HG02973 (cell line): ENCODE measurements at regions not wholly inside any gene's neighbourhood (a gene's known extent, or its start where the extent isn't known, plus 50 kb on each side); places are given as distances from the start of the nearest gene placed in this dataset.
A peak's percentile ranks its signal among the peaks of the same experiment; 100 is the strongest.

Experiments used
- ATAC-seq: cut with Tn5 transposase; IDR thresholded peaks from one replicate; pipeline ENCODE4 v1.9.1; 2021; ENCODE audit warnings: moderate library complexity; ENCODE audit not compliant: unreplicated experiment

DNA sequence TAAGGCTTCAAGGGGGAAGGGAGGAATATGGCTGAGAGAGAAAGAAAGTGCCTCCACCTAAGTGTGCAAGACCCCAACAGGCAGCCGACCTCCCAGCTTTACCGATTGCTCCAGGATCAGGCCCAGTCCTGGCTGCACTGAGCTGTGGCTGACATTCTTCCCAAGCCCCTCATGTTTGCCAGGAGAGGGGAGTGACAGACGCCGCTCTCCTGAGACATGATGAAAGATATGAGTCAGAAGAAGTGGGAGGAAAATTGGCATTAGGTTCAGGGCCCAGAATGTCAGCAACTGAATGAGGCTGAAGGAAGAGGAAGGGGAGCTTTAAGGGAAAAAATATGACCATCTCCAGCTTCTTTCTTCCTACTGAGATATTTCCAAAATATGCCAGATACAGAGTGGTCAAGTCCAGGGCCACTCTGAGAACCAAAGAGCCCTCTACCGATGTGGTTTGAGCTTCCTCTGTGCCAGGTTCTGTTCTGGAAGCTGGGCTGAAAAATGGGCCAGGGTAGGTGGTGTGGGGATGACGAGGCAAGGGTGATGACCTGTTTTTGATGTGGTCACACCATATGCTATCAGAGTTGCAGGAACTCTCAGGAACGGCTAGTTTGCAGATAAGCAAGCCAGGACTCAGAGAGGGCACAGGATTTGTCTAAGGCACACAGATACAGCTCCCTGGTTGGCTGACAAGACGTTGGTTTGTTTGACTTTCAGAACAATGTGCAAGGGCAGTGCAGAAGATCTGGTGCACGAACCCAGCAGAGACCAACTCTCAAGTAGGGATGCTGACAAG lies 176.7 kb downstream of the SOX9 start:
- no peak for ATAC-seq

DNA sequence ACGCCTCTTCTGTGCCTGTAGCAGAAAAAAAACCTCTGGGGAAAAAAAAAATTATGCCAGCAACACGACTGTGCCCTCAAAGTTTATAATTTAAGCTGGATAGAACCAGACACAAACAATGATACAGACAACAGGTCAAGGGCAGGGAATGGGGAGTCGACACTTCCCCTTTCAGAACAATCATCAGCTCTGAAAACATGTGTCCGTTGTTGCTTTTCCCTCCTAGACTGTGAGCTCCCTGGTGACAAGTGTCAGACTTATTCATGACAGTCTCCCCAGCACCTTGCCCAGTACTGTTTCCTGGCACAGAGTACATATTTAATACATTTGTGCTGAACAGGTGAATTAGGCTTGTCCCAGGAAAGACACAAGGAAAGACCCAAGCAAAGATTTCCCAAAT lies 178.3 kb downstream of the SOX9 start:
- ATAC-seq: no peak

DNA sequence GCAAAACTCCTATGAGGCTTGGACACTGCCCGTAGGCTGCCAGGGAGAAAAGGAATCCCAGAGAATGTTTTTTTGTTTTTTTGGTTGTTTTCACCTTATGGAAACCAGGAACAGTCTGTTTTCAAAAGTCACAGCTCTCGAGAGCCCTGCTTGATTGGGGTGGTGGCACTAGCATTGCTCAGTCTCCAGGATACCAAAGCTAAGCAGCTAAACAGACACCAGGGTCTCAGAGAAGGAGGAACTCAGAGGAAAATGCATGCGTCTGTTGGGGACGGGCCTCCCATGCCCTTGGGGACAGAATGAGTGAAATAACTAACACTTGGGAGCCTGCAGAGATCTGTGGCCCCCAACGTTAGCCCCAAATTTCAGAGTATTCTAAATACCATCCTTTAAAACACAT lies 178.8 kb downstream of the SOX9 start:
- ATAC-seq: no peak

DNA sequence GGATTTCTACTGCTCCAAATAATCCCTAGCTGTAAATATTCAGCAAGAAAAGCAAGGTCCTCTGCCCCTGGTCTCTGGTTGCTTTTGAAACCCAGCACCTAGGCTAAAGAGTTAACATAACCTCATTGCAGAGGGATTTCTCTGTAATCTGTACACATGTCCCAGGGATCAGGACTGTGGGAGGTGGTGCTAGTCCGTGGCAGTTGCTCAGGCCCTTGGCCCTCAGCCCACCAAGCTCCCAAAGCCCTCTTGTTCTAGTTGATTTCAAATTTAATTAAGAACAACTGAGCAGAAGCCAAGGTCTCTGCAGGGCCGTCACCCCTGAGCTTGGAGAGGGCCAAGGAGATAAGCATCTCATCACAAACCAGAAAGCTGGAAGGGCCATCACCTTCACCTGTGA lies 181.1 kb downstream of the SOX9 start:
- ATAC-seq: no peak

DNA sequence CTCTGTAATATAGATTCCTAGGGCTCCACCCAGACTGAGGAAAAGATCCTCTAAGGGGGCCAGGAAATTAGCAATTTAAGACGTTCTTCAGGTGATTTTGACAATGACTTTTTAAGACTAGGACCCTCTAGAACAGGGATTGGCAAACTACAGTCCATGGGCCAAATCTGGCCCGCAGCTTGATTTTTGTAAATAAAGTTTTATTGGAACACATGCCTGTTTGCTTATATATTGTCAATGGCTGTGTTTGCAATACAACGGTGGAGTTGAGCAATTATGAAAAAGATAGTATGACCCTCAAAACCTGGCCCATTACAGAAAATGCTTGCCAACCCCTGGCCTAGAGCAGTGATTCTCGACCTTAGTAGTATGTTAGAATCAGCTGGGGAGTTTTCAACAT lies 181.9 kb downstream of the SOX9 start:
- no peak for ATAC-seq

DNA sequence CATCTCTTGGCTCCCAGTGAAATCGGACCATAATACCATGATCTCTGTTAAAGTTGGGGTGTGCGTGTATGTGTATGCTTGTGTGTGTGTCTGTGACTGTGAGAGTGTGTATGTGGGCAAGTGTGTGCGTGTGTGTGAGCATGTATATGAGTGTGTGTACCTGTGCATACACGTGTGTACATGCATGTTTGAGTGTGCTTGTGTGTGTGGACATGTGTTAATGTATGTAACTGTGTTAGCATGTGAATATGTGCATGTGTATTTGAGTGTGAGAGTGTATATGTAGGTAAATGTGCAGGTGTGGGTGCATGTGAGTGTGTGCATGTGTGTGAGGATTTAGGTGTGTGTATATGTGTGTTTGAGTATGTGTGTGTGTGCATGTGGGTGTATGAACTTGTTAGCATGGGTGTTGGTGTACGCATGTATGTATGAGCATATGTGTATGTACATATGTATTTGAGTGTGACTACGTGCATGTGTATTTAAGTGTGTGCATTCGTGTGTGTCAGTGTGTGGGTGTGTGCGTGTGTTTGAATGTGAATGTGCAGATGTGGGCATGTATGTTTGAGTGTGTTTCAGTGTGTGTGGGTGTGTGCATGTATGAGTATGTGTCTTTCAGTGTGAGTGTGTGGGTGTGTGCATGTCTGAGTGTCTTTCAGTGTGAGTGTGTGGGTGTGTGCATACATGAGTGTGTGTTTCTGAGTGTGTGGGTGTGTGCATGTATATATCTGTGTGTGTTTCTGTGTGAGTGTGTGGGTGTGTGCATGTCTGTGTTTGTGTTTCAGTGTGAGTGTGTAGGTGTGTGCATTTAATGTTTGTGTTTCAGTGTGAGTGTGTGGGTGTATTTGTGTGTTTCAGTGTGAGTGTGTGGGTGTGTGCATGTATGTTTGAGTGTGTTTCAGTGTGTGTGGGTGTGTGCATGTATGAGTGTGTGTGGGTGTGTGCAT lies 183.2 kb downstream of the SOX9 start:
- ATAC-seq: no peak

DNA sequence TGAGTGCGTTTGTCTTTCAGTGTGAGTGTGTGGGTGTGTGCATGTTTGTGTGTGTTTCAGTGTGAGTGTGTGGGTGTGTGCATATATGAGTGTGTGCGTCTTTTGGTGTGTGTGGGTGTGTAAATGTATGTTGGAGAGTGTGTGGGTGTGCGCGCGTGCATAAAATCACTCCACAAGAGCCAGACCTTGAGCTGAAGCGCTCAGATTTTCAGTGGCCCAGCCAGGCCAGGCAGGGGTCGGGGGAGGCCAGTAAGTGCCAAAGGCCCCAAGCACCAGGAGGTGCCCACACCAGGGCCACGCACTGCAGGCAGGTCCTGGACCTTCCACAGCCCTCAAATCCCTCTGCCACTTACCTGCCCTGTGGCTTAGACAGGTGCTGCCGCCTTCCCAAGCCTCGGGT lies 184.0 kb downstream of the SOX9 start:
- ATAC-seq: no peak

DNA sequence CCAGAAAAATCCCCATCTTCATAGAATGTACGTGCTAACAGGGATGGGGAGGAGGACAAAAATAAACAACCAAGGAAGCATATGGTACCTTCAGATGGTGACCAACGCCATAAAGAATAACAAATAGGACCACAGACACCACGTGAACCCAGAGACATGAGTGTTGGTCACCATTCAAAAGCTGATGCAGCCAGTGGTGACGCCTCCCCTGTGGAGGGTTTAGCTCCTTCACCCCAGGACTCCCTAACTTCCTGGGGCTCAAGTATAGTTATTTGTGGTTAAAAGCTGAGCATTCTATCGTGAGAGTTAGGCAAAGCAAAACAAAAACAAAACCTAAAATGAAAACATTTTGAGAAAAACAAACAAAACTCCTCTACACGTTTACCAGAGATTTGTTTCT lies 184.7 kb downstream of the SOX9 start:
- no peak for ATAC-seq

DNA sequence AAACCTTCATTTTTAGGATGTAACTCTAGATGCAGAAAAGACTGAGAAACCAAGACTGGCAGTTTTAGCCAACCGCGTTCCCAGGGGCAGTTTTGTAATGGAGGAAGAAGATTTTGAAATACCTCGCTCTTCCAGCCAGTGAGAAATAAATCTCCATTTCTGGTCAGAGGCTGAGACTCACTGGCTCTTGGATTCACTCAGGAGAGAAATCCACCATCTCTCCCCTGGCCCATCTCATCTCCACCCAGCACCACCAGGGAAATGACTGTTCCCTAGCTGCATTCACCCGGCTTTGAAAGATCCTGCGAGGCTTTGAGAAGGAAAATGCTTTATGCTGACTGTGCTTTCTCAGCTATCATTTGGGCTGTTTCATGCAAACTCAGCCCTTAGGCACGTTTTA lies 185.2 kb downstream of the SOX9 start:
- no peak for ATAC-seq

DNA sequence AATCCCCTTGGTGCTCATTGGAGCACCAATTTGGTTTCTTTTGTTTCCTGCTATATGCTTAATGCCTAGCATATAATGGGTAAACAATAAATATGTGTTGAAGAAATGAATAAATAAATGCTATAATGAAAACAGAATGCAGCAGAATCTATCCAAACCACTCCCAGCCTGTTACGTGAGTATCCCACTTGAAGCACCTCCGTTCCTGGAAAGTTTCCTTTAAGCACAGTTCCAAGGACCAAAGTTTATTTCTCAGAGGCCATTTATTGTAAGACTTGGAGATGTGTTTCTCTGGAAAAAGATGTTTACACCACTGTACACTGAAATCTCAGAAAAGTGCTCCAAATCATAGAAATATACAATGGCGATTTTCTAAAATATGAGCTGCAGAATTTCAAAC lies 187.0 kb downstream of the SOX9 start:
- no peak for ATAC-seq

DNA sequence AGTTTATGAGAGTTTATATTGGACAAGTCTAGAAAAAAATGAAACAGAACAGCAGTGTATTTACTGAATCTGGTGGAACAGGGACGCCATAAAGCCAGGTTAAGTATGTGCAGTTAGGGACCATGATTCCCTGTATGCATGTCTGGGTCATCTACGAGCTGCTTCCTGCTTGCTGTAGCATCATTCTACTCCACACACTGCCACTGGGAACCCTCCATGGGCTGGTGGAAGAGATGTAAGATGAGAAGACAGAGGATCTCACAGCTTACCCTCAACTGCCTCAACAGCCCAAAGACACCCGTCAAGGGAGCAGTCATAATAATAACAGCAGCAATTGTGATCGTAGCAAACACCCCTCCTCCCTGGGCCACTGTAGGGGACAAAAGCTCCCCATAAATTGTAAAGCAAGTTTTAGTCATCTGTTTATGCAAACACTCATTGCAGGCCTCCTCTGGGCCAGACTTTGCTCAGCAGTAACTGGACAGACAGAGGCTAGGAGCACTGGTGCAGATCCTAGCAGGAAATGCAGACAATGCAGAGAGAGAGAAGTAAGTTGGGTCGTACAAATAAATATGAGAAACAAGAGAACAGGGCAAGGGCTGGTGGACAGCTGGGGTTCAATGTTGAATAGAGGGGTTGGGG lies 188.0 kb downstream of the SOX9 start:
- peak; percentile 49 for ATAC-seq

DNA sequence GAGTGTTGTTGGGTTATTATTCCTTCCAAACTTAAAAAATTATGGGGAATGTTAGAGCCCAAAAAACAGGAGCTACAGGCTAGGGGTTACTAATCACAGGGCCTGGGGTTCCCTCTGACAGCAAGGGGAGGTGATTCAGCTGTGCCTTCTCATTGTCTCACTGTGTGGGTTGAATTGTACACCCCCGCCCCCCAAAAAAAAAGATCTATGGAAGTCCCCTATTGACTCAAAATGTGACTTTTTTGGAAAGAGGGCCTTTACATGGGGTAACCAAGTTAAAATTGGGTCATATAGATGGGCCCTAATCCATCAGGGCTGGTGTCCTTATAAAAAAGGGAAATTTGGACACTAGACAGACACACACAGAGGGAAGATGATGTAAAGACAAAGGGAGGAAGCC lies 190.2 kb downstream of the SOX9 start:
- ATAC-seq: peak; percentile 39

DNA sequence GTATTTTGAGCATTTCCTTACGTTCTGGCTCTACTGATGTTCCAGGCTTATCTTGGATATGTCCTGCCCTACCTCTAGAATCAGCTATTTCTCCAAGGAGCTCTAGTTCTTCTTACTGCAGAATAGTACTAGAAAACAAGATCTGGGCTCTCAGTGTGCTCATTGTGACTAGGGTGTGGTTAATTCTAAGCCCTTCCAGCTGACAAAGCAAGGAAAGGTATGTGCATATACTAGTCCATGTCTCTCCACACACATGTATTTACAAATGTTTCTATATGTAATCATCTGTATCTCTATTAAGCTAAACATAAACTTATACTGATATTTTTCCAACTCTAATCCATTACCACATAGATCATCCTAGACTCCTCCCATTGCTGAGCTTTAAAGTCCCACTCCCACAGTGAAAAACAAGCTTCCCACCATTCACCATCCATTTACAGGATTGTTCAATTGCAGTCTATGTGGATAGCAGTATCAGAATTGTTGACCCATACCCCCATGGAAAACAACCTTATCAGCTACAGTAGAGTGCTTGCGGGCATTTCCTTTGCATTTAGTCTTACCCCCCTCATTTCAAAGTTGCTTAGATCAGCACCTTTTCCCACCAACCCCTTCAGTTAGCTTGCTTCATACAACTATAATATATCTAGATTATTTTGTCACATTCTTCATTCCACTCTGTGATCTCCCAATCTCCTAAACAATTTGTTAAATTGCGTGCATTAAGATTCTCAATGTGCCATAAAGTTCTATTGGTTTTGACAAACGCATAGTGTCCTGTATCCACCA lies 194.5 kb downstream of the SOX9 start:
- ATAC-seq: no peak

DNA sequence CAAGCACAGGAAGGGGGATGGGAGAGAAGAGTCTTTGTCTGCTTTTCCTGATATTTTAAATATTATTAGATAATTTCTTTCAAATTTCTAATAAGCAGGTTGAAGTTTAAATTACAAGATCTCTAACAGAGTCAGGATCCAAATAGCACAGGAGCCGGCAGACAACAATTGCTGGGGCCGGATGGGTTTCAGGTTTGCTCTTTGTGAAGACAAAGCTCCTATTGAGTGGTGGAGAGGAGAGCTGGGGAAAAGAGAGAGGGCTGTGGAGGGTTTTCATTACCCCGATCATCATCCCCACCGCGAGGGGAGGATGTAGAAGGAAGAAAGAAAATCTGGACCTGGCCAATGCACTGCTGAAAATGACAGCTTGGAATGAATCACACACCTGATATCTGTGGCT lies 197.3 kb downstream of the SOX9 start:
- ATAC-seq: no peak

DNA sequence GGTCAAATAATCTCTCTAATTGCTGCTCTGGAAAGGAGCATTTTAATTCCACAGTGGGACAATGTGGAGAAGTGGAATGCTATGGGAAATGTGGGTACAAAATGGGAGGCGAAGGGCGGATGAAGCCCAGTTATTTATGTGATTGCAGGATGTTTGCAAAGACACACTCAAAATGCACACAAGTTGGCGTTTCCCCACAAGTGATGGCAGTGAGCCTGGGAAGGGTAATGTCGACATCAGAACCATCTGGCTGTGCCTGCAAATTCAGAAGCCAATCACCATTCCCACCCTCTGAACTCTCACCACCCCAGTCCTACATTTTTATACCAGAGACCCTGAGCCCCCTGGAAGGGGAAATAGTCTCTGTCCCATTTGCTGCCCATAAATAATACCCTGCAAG lies 201.1 kb downstream of the SOX9 start:
- ATAC-seq: no peak

DNA sequence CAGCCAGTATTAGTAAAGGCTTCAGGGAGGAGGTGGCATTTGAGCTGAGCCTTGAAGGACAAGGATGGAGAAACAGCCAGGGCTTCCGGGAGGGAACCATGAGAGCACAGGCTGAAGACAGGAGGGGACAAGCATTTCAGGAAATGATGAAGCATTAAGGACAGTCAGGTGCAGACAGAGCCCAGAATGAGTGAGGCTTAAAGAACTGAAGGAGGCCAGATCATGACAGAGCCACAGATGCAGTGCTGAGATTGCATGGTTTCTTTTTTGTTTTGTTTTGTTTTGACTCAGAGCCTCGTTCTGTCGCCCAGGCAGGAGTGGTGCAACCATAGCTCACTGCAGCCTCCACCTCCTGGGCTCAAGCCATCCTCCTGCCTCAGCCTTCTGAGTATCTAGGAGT lies 211.5 kb downstream of the SOX9 start:
- ATAC-seq: peak; percentile 67

DNA sequence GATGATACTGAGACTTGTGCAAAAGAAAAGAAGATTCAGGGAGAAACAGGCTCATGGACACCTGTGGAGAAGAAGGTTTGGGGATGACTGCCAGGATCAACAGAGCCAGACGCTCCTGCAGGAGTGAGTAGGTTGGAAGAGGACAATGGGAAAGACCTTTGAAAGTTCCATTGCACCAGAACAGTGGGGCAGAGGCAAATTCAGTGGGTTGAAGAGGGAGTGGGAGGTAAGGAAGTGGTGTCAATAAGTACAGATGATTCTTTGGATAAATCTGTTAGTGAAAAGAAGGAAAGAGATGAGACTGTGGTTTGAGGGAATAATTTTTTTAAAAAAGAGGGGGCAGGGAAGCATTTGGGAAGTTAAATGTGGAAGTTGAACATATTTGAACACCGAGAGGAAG lies 212.8 kb downstream of the SOX9 start:
- ATAC-seq: no peak

DNA sequence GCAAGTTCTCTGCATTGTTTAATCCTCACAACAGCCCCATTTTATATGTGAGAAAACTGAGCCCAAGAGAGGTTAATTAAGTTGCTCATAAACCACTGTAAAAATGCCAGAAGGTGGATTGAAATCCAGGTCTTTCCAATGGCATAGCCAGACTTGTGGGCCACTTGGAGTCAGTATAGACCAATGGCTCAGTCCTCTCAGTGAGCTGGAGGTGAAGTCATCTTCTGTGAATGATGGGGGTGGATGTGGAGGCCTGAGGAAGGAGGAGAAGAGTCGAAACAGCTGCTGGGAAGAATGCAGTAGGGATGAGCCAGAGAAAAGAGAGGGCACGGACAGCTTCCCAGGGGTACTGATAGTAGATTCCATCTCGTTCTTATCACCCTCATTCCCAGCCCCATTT lies 213.4 kb downstream of the SOX9 start:
- ATAC-seq: no peak

DNA sequence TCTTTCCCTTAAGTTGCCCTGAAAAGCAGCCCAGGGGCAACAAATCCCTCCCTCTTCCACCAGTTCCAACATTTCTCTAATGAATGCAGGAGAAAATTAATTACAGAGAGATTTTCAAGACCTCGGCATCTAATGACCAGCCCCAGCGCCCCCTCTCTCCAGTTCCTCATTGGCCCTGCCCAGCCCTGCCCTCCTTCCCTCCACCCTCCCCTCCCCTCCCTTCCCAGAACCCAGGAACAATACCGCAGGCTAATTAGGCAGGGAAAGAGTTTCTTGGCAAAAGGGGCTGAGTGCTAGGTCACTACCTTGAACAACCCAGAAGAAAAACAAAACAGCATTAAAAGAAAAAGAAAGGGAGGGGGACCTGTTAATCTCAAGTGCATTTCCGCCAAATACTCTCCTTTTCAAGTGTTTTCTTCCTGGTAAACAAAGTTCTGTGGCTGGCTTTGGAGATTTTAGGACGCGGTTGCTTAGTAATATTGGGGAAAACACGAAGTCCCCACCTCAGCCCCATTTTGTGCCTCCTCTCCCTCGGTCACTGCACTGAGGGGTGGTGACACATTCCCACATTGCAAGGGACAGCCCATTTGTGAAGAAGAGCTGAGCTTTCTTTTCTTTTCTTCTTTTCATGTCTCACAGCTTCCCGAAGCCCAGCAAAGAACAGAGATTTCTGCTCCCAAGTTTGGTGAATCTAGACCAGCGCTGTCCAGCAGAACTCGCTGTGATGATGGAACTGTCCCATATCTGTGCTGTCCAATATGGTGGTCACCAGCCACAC lies 215.4 kb downstream of the SOX9 start:
- ATAC-seq: no peak

DNA sequence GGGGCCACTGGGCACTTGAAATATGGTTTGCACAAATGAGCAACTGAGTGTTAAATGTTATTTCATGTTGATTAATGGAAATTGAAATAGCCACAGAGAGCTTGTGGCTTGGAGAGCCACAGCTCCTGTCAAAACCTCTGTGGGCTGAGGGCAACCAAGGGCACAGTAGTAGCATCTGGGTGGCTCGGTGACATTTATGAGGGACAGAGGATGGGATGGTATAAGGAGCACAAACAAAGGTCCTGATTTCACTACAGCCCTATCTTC lies 215.9 kb downstream of the SOX9 start:
- ATAC-seq: no peak
